ENCODE measurements at regions not wholly inside any gene's neighbourhood (a gene's known extent, or its start where the extent isn't known, plus 50 kb on each side); places are given as distances from the start of the nearest gene placed in this dataset.

- no peak for DNase-seq (ENCODE audit: low spot score)
- no peaks in the 10 kb centered on the region for H3K36me3 ChIP-seq (ENCODE audit: low read depth)
- H3K4me1 ChIP-seq (ENCODE audit: insufficient read depth, poor library complexity, severe bottlenecking) = peaks cover 8% of the 10 kb centered on the region
- no peak for ATAC-seq (ENCODE audit: low read depth)
- no peaks in the 10 kb centered on the region for H3K27me3 ChIP-seq (ENCODE audit: insufficient read depth, poor library complexity, severe bottlenecking)
- no peak overlapping the region for H3K27ac ChIP-seq (ENCODE audit: poor library complexity, severe bottlenecking)
- H3K4me3 ChIP-seq (ENCODE audit: severe bottlenecking) = no peak overlapping the region
- TF ChIP-seq CTCF (IDR thresholded peaks at IDR 0.05; ENCODE audit: poor library complexity, severe bottlenecking) = no peak
- H3K9me3 ChIP-seq (ENCODE audit: severe bottlenecking) = no peaks in the 10 kb centered on the region
Observed at GRCh38 chr10:4099202-4099601, 314.2 kb upstream of the KLF6 start.

- DNase-seq (ENCODE audit: low spot score) = no peak
- no peak for TF ChIP-seq CTCF (IDR thresholded peaks at IDR 0.05; ENCODE audit: poor library complexity, severe bottlenecking)
- Histone ChIP-seq H3K27me3 (ENCODE audit: insufficient read depth, poor library complexity, severe bottlenecking) (no peaks in the 10 kb centered on the region), H3K4me3 (ENCODE audit: severe bottlenecking) (no peak overlapping the region), H3K27ac (ENCODE audit: poor library complexity, severe bottlenecking) (no peak overlapping the region), H3K36me3 (ENCODE audit: low read depth) (no peaks in the 10 kb centered on the region), H3K9me3 (ENCODE audit: severe bottlenecking) (no peaks in the 10 kb centered on the region), H3K4me1 (ENCODE audit: insufficient read depth, poor library complexity, severe bottlenecking) (no peaks in the 10 kb centered on the region)
- no peak for ATAC-seq (ENCODE audit: low read depth)
Observed at GRCh38 chr10:4095166-4095917, 310.3 kb upstream of the KLF6 start.

- Histone ChIP-seq H3K4me1 (ENCODE audit: insufficient read depth, poor library complexity, severe bottlenecking) (no peaks in the 10 kb centered on the region), H3K27me3 (ENCODE audit: insufficient read depth, poor library complexity, severe bottlenecking) (no peaks in the 10 kb centered on the region), H3K27ac (ENCODE audit: poor library complexity, severe bottlenecking) (no peak overlapping the region), H3K36me3 (ENCODE audit: low read depth) (no peaks in the 10 kb centered on the region), H3K9me3 (ENCODE audit: severe bottlenecking) (no peaks in the 10 kb centered on the region), H3K4me3 (ENCODE audit: severe bottlenecking) (no peak overlapping the region)
- ATAC-seq (ENCODE audit: low read depth) = no peak
- no peak for DNase-seq (ENCODE audit: low spot score)
- no peak for TF ChIP-seq CTCF (IDR thresholded peaks at IDR 0.05; ENCODE audit: poor library complexity, severe bottlenecking)
Observed at GRCh38 chr10:4094751-4095150, 309.7 kb upstream of the KLF6 start.

GRCh38 chr10:4093438-4093837, 308.4 kb upstream of the KLF6 start:
- DNase-seq (ENCODE audit: low spot score) (no peak), ATAC-seq (ENCODE audit: low read depth) (no peak)
- Histone ChIP-seq H3K9me3 (ENCODE audit: severe bottlenecking) (no peaks in the 10 kb centered on the region), H3K27me3 (ENCODE audit: insufficient read depth, poor library complexity, severe bottlenecking) (no peaks in the 10 kb centered on the region), H3K4me3 (ENCODE audit: severe bottlenecking) (no peak overlapping the region), H3K27ac (ENCODE audit: poor library complexity, severe bottlenecking) (no peak overlapping the region), H3K36me3 (ENCODE audit: low read depth) (no peaks in the 10 kb centered on the region), H3K4me1 (ENCODE audit: insufficient read depth, poor library complexity, severe bottlenecking) (no peaks in the 10 kb centered on the region)
- no peak for TF ChIP-seq CTCF (IDR thresholded peaks at IDR 0.05; ENCODE audit: poor library complexity, severe bottlenecking)

GRCh38 chr10:4088354-4089066, 303.5 kb upstream of the KLF6 start:
- no peak overlapping the region for H3K4me3 ChIP-seq (ENCODE audit: severe bottlenecking)
- no peak for DNase-seq (ENCODE audit: low spot score)
- H3K9me3 ChIP-seq (ENCODE audit: severe bottlenecking) = no peaks in the 10 kb centered on the region
- H3K27ac ChIP-seq (ENCODE audit: poor library complexity, severe bottlenecking) = no peak overlapping the region
- no peak for ATAC-seq (ENCODE audit: low read depth)
- H3K4me1 ChIP-seq (ENCODE audit: insufficient read depth, poor library complexity, severe bottlenecking) = no peaks in the 10 kb centered on the region
- TF ChIP-seq CTCF (IDR thresholded peaks at IDR 0.05; ENCODE audit: poor library complexity, severe bottlenecking) = no peak
- no peaks in the 10 kb centered on the region for H3K27me3 ChIP-seq (ENCODE audit: insufficient read depth, poor library complexity, severe bottlenecking)
- no peaks in the 10 kb centered on the region for H3K36me3 ChIP-seq (ENCODE audit: low read depth)

All from RWPE2 (cell line).